ENCODE measurements at regions not wholly inside any gene's neighbourhood (a gene's known extent, or its start where the extent isn't known, plus 50 kb on each side); places are given as distances from the start of the nearest gene placed in this dataset.

GRCh38 chr18:77470569-77471413 lies 221.1 kb downstream of the GALR1 start:
- no peak for DNase-seq (ENCODE audit: low read depth)
- in situ Hi-C loops (cut with HindIII; ENCODE audit: low sequenced_read_pairs), result no loop called here
- no peak overlapping the region for H3K4me3 ChIP-seq (ENCODE audit: low read depth, low read length)
- no peak for TF ChIP-seq CTCF (IDR thresholded peaks at IDR 0.05; ENCODE audit: low read depth, low read length, missing control alignments)

GRCh38 chr18:77472509-77472908 lies 222.9 kb downstream of the GALR1 start:
- in situ Hi-C loops (cut with HindIII; ENCODE audit: low sequenced_read_pairs), result no loop called here
- DNase-seq (ENCODE audit: low read depth), result no peak
- TF ChIP-seq CTCF (IDR thresholded peaks at IDR 0.05; ENCODE audit: low read depth, low read length, missing control alignments), result no peak
- no peak overlapping the region for H3K4me3 ChIP-seq (ENCODE audit: low read depth, low read length)

GRCh38 chr18:77478646-77479442 lies 229.2 kb downstream of the GALR1 start:
- in situ Hi-C loops (cut with HindIII; ENCODE audit: low sequenced_read_pairs), result no loop called here
- TF ChIP-seq CTCF (IDR thresholded peaks at IDR 0.05; ENCODE audit: low read depth, low read length, missing control alignments), result no peak
- no peak for DNase-seq (ENCODE audit: low read depth)
- no peak overlapping the region for H3K4me3 ChIP-seq (ENCODE audit: low read depth, low read length)

GRCh38 chr18:77481541-77481940 lies 231.9 kb downstream of the GALR1 start:
- no peak for DNase-seq (ENCODE audit: low read depth)
- no peak overlapping the region for H3K4me3 ChIP-seq (ENCODE audit: low read depth, low read length)
- TF ChIP-seq CTCF (IDR thresholded peaks at IDR 0.05; ENCODE audit: low read depth, low read length, missing control alignments), result no peak
- in situ Hi-C loops (cut with HindIII; ENCODE audit: low sequenced_read_pairs), result no loop called here

GRCh38 chr18:77482190-77483085 lies 232.8 kb downstream of the GALR1 start:
- no peak for TF ChIP-seq CTCF (IDR thresholded peaks at IDR 0.05; ENCODE audit: low read depth, low read length, missing control alignments)
- in situ Hi-C loops (cut with HindIII; ENCODE audit: low sequenced_read_pairs), result no loop called here
- H3K4me3 ChIP-seq (ENCODE audit: low read depth, low read length), result no peak overlapping the region
- DNase-seq (ENCODE audit: low read depth), result no peak

- DNase-seq (ENCODE audit: low read depth), result no peak
- H3K4me3 ChIP-seq (ENCODE audit: low read depth, low read length), result no peak overlapping the region
- in situ Hi-C loops (cut with HindIII; ENCODE audit: low sequenced_read_pairs), result no loop called here
- no peak for TF ChIP-seq CTCF (IDR thresholded peaks at IDR 0.05; ENCODE audit: low read depth, low read length, missing control alignments)
Measured at GRCh38 chr18:77486985-77487384, 237.3 kb downstream of the GALR1 start.

Data from astrocyte of the cerebellum (primary cell).